DMS53 (cell line): ENCODE measurements at regions not wholly inside any gene's neighbourhood (a gene's known extent, or its start where the extent isn't known, plus 50 kb on each side); places are given as distances from the start of the nearest gene placed in this dataset.
"Not testable (repeated sequence)": the region's sequence is repeated elsewhere in the genome, so short reads cannot be mapped to it uniquely, and the experiment has no call there.

ENCODE experiments used
- DNase-seq: peaks from one replicate; lab custom pipeline; 2025; lab: John Stamatoyannopoulos, UW

- no peak for DNase-seq
These were observed 112.5 kb upstream of the FRG1 start for GRCh38 chr4:189828081-189828697.

DNA sequence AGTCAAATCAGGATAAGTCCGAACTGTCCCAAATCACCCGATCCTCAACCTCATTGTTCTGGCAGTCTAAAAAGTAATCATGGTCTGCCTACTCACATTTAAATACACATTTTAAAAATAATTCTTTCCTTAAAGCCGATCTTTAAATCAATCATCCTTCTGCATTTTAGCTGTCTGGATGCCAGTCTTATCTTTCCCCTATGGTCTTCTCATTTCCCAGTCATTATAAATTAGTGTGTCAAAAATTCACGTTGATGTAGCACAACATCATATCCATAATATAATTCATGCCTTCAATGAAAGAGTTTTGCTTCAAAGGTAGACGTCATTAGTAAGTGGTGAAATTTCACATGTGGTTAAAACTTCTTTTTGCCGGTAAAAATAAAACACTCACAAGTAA, 108.1 kb upstream of the FRG1 start:
- no peak for DNase-seq

- DNase-seq, result no peak
These were observed 106.1 kb upstream of the FRG1 start for GRCh38 chr4:189834616-189835015.

DNA sequence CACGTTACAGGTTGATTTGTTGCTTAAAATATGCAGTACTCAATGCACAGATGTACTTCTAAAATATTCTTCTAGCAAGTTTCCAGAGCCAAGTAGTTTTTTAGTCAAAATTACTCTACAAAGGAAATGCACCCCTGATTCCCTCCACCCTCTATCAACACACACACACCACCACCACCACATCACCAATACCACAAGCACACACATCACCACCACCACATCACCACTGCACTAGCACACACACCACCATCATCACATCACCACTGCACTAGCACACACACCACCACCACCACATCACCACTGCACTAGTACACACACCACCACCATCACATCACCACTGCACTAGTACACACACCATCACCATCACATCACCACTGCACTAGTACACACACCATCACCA, 105.2 kb upstream of the FRG1 start:
- no peak for DNase-seq

DNA sequence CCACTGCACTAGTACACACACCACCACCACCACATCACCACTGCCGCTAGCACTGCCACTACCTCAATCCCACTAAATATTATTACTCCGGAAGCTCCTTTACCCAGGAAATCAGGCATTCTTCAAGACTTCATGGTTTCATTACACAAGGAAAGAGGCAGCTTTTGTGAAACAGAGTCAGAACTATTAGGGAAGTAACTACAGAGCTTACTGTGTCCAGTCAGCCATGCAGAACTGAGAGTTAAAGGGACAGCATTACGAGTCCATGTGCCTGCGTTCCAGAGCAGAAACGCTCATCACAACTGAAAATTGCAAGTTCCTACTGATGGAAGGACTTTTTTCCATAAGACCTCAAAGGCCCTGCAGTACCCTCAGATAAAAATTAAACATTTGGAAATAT, 103.2 kb upstream of the FRG1 start:
- DNase-seq, result no peak

- no peak for DNase-seq
These were observed 101.7 kb upstream of the FRG1 start for GRCh38 chr4:189838821-189839497.

GRCh38 chr4:189840356-189840755, 100.3 kb upstream of the FRG1 start:
- no peak for DNase-seq

GRCh38 chr4:189843413-189844009, 97.2 kb upstream of the FRG1 start:
- DNase-seq, result no peak

DNA sequence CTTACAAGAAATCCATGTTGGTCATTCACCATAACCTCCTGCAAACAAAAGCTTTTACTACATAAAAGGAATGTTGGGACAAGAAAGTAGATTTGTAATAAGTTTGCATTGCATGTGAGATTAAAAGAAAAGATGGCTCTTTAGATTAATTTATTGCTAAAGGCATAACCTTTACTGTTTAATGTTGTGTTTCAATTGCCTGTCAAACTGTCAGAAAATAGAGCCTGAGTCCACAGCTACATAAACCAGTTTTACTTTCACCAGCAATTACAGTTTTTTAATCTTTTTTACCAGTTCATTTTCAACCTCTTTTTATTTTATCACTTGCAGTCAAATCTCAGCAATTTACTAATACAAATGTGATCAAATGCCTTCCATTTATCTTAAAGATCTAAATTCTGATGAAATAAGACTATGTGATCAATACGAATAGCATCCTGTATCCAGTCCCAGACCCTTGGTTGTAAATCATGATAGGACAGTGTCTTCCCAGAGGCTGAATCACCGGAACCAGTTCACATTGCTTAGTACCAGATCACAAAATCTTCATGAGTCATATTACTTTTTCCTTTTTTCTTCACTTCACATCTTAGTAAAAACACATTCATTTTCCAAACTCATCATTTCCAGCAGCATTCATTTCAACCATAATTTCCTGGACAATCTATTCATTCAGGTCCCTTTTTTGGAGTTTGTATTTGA, 95.4 kb upstream of the FRG1 start:
- DNase-seq, result no peak

DNA sequence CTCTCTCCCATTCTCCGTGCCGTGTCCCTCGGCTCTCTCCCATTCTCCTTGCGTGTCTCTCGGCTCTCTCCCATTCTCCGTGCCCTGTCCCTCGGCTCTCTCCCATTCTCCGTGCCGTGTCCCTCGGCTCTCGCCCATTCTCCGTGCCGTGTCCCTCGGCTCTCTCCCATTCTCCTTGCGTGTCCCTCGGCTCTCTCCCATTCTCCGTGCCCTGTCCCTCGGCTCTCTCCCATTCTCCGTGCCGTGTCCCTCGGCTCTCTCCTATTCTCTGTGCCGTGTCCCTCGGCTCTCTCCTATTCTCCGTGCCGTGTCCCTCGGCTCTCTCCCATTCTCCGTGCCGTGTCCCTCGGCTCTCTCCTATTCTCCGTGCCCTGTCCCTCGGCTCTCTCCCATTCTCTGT, 94.6 kb upstream of the FRG1 start:
- not testable (repeated sequence) for DNase-seq

- DNase-seq, result not testable (repeated sequence)
These were observed 94.1 kb upstream of the FRG1 start for GRCh38 chr4:189846608-189847007.

GRCh38 chr4:189848672-189849071, 92.0 kb upstream of the FRG1 start:
- not testable (repeated sequence) for DNase-seq

GRCh38 chr4:189850239-189850856, 90.3 kb upstream of the FRG1 start:
- DNase-seq, result no peak

- DNase-seq, result no peak
These were observed 82.2 kb upstream of the FRG1 start for GRCh38 chr4:189858435-189858834.

DNA sequence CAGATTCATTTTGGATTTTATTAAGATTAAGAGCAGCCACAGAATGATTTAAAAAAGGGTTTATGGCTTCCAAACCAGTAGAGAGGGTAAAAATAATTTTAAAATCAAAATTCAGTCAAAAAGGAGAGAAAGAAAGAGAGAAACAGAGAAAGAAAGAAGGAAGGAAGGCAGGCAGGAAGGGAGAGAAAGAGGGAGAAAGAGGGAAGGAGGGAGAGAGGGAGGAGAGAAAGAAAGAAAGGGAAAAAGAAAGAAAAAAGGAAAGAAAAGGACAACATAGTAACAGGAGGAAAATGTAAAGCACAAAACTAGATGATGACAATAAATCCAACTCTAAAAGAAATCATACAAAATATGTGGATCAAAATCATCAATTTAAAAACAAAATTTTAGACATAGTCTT, 79.6 kb upstream of the FRG1 start:
- DNase-seq, result no peak

DNA sequence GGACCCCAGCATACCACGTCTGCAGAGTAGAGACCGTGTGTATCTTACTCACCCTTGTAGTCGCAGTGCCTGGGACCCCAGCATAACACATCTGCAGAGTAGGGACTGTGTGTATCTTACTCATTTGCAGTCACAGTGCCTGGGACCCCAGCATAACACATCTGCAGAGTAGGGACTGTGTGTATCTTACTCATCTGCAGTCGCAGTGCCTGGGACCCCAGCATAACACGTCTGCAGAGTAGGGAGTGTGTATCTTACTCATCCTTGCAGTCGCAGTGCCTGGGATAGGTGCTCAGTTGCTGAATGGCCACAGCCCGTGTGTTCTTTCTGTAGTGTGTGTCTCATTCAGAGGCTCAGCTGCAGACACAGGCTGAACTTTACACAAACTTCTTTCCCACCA, 71.4 kb upstream of the FRG1 start:
- no peak for DNase-seq

DNA sequence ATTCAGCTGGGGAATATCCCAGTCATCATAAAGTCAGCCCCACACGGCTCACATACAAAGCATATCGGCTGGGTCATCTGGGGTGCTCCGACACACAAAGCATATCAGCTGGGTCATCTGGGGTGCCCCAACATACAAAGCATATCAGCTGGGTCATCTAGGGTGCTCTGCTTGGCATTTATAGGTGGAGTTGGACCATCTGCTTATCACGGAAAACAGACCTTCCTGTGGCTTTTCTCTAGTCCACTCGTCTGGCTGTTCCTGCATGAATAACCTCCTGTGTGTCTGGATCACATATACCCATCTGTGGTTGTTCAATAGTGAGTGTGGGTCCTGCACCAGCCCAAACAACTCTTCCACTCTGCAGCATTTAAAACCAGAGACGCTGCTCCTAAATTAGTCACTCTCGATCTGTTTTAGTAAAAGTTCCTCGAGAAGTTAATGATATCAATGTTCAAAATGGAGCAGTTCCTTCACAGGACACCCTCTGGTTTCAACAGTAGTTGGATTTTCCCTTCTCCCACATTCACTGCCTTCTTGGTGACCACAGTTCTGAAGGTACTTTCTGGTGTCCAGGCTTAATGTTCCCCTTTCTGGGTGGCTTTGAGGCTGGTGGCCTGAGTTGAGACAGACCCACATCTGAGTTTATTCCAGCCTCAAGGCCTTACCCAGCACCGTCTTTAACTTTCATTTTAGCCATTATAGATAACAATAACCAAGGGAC, 70.0 kb upstream of the FRG1 start:
- no peak for DNase-seq

- no peak for DNase-seq
These were observed 66.1 kb upstream of the FRG1 start for GRCh38 chr4:189874591-189874990.

DNA sequence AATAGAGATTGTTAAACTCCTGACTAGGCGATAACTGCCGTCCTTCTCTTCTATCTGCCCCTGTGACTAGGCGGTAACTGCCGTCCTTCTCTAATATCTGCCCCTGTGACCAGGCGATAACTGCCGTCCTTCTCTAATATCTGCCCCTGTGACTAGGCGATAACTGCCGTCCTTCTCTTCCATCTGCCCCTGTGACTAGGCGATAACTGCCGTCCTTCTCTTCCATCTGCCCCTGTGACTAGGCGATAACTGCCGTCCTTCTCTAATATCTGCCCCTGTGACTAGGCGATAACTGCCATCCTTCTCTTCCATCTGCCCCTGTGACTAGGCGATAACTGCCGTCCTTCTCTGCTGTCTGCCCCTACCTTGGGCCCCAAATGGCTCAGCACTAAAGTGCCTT, 59.5 kb upstream of the FRG1 start:
- DNase-seq, result not testable (repeated sequence)

DNA sequence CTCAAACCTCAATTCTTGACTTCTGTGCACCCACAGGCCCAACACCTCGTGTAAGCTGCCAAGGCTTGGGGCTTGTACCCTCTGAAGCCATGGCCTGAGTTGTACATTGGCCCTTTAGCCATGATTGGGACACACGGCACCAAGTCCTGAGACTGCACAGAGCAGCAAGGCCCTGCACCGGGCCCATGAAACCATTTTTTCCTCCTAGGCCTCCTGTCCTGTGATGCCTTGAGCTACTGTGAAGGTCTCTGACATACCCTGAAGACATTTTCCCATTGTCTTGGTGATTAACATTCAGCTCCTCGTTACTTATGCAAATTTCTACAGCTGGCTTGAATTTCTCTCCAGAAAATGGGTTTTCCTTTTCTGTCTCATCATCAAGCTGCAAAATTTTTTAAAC, 52.3 kb upstream of the FRG1 start:
- DNase-seq, result not testable (repeated sequence)
